Naive thymus-derived CD8-positive, alpha-beta T cell (primary cell): ENCODE measurements at regions not wholly inside any gene's neighbourhood (a gene's known extent, or its start where the extent isn't known, plus 50 kb on each side); places are given as distances from the start of the nearest gene placed in this dataset.

Experiments used
- ATAC-seq, 2 donors: fragments of 150-1000 bp; cut with Tn5 transposase in 1 of 2; sonication (Bioruptor Pico), chemical (Tn5 transposase) in 1 of 2; 1 replicate in 1 of 2; 2 replicates in 1 of 2; pipeline ENCODE4 v1.10.0; 2021; ENCODE audit warnings: mild to moderate bottlenecking in 2 of 2, moderate library complexity in 2 of 2
- POLR2A ChIA-PET: fragments of 350-600 bp; sonication (Branson Sonifier 250); formaldehyde crosslinking; loops from one replicate; lab custom pipeline; 2021; ENCODE audit warnings: antibody characterized with exemption; lab: Charles Lee
- DNase-seq, 10 donors: peaks; one replicate each; pipeline versions ENCODE4 v3.0.0 to v3.0.0-alpha.2; 2020 to 2022
- H3K27ac Mint-ChIP-seq, 10 donors: one replicate each; pipeline ENCODE4 v1.8.0; 2020 to 2022; ENCODE audit warnings: mild to moderate bottlenecking in 10 of 10, mixed read lengths in 10 of 10, moderate library complexity in 4 of 10, inconsistent platforms in 1 of 10
- H3K27me3 Mint-ChIP-seq, 5 donors: one replicate each; pipeline ENCODE4 v1.8.0; 2021 to 2022; ENCODE audit warnings: mixed read lengths in 5 of 5
- H3K36me3 Mint-ChIP-seq, 3 donors: one replicate each; pipeline ENCODE4 v1.8.0; 2020 to 2022; ENCODE audit warnings: mixed read lengths in 3 of 3, mild to moderate bottlenecking in 2 of 3, inconsistent platforms in 1 of 3
- H3K4me1 Mint-ChIP-seq, 4 donors: one replicate each; pipeline ENCODE4 v1.8.0; 2021 to 2022; ENCODE audit warnings: mixed read lengths in 4 of 4
- H3K4me3 Mint-ChIP-seq, 10 donors: one replicate each; pipeline ENCODE4 v1.8.0; 2020 to 2022; ENCODE audit warnings: mild to moderate bottlenecking in 10 of 10, mixed read lengths in 10 of 10, moderate library complexity in 6 of 10, inconsistent platforms in 1 of 10
- H3K9me3 Mint-ChIP-seq, 9 donors: one replicate each; pipeline ENCODE4 v1.8.0; 2020 to 2022; ENCODE audit warnings: mixed read lengths in 9 of 9, mild to moderate bottlenecking in 3 of 9, inconsistent platforms in 1 of 9, moderate library complexity in 1 of 9

- no peak for DNase-seq
- H3K27me3 Mint-ChIP-seq = peaks cover 0 to 25% (median 6%) of the 10 kb centered on the region in 5 donors
- H3K4me1 Mint-ChIP-seq = no peaks in the 10 kb centered on the region
- ATAC-seq = no peak
- H3K27ac Mint-ChIP-seq = no peak overlapping the region
- no peaks in the 10 kb centered on the region for H3K36me3 Mint-ChIP-seq
- H3K4me3 Mint-ChIP-seq = no peak overlapping the region
- peaks cover 0 to 4% (median 0%) of the 10 kb centered on the region in 9 donors for H3K9me3 Mint-ChIP-seq
- POLR2A ChIA-PET = no interaction called here
Measured at GRCh38 chr15:97791824-97792792, 168.4 kb upstream of the ARRDC4 start.

- DNase-seq = no peak
- Mint-ChIP-seq H3K27me3 (peaks cover 0 to 10% (median 2%) of the 10 kb centered on the region in 5 donors), H3K9me3 (no peaks in the 10 kb centered on the region), H3K36me3 (no peaks in the 10 kb centered on the region), H3K4me1 (no peaks in the 10 kb centered on the region), H3K27ac (no peak overlapping the region), H3K4me3 (no peak overlapping the region)
- no peak for ATAC-seq
- POLR2A ChIA-PET = no interaction called here
Measured at GRCh38 chr15:97804950-97805349, 155.6 kb upstream of the ARRDC4 start.

- Mint-ChIP-seq H3K4me1 (no peaks in the 10 kb centered on the region), H3K27me3 (peaks cover 0 to 10% (median 1%) of the 10 kb centered on the region in 5 donors), H3K4me3 (no peak overlapping the region), H3K36me3 (no peaks in the 10 kb centered on the region), H3K9me3 (peaks cover 0 to 4% (median 0%) of the 10 kb centered on the region in 9 donors), H3K27ac (no peak overlapping the region)
- no peak for DNase-seq
- ATAC-seq = no peak
- POLR2A ChIA-PET = no interaction called here
Measured at GRCh38 chr15:97806766-97807165, 153.7 kb upstream of the ARRDC4 start.

- Mint-ChIP-seq H3K27me3 (peaks cover 0 to 22% (median 11%) of the 10 kb centered on the region in 5 donors), H3K9me3 (peaks cover 0 to 8% (median 0%) of the 10 kb centered on the region in 9 donors), H3K27ac (no peak overlapping the region), H3K4me3 (no peak overlapping the region), H3K4me1 (no peaks in the 10 kb centered on the region), H3K36me3 (no peaks in the 10 kb centered on the region)
- POLR2A ChIA-PET = no interaction called here
- ATAC-seq = no peak
- no peak for DNase-seq
Measured at GRCh38 chr15:97815835-97816234, 144.7 kb upstream of the ARRDC4 start.

GRCh38 chr15:97817276-97817890, 143.1 kb upstream of the ARRDC4 start:
- ATAC-seq = no peak
- no peak for DNase-seq
- POLR2A ChIA-PET = no interaction called here
- peaks cover 0 to 3% (median 0%) of the 10 kb centered on the region in 9 donors for H3K9me3 Mint-ChIP-seq
- no peak overlapping the region for H3K27ac Mint-ChIP-seq
- peaks cover 0 to 22% (median 13%) of the 10 kb centered on the region in 5 donors for H3K27me3 Mint-ChIP-seq
- no peak overlapping the region for H3K4me3 Mint-ChIP-seq
- H3K36me3 Mint-ChIP-seq = no peaks in the 10 kb centered on the region
- no peaks in the 10 kb centered on the region for H3K4me1 Mint-ChIP-seq

GRCh38 chr15:97836003-97836402, 124.5 kb upstream of the ARRDC4 start:
- Mint-ChIP-seq H3K36me3 (no peaks in the 10 kb centered on the region), H3K9me3 (peaks cover 0 to 37% (median 10%) of the 10 kb centered on the region in 9 donors), H3K27ac (no peak overlapping the region), H3K4me1 (no peaks in the 10 kb centered on the region), H3K27me3 (peaks cover 0 to 23% (median 6%) of the 10 kb centered on the region in 5 donors), H3K4me3 (no peak overlapping the region)
- DNase-seq (no peak), ATAC-seq (no peak)
- POLR2A ChIA-PET = no interaction called here

GRCh38 chr15:97837896-97838295, 122.6 kb upstream of the ARRDC4 start:
- POLR2A ChIA-PET = no interaction called here
- Mint-ChIP-seq H3K4me3 (no peak overlapping the region), H3K9me3 (peaks cover 0 to 20% (median 5%) of the 10 kb centered on the region in 9 donors), H3K27ac (no peak overlapping the region), H3K27me3 (peaks cover 0 to 17% (median 6%) of the 10 kb centered on the region in 5 donors), H3K4me1 (no peaks in the 10 kb centered on the region), H3K36me3 (no peaks in the 10 kb centered on the region)
- DNase-seq (no peak), ATAC-seq (no peak)

GRCh38 chr15:97838606-97839210, 121.8 kb upstream of the ARRDC4 start:
- Mint-ChIP-seq H3K36me3 (no peaks in the 10 kb centered on the region), H3K4me1 (no peaks in the 10 kb centered on the region), H3K27ac (no peak overlapping the region), H3K9me3 (peaks cover 0 to 18% (median 3%) of the 10 kb centered on the region in 9 donors), H3K27me3 (peaks cover 0 to 16% (median 6%) of the 10 kb centered on the region in 5 donors), H3K4me3 (no peak overlapping the region)
- POLR2A ChIA-PET = no interaction called here
- ATAC-seq = no peak
- no peak for DNase-seq

- Mint-ChIP-seq H3K4me3 (no peak overlapping the region), H3K9me3 (peaks cover 0 to 10% (median 0%) of the 10 kb centered on the region in 9 donors), H3K36me3 (no peaks in the 10 kb centered on the region), H3K27ac (no peak overlapping the region), H3K4me1 (no peaks in the 10 kb centered on the region), H3K27me3 (peaks cover 0 to 9% (median 6%) of the 10 kb centered on the region in 5 donors)
- DNase-seq (no peak), ATAC-seq (no peak)
- POLR2A ChIA-PET = no interaction called here
Measured at GRCh38 chr15:97840501-97840900, 120.0 kb upstream of the ARRDC4 start.

- Mint-ChIP-seq H3K36me3 (no peaks in the 10 kb centered on the region), H3K27me3 (peaks cover 0 to 5% (median 2%) of the 10 kb centered on the region in 5 donors), H3K4me1 (no peaks in the 10 kb centered on the region), H3K27ac (no peak overlapping the region), H3K4me3 (no peak overlapping the region), H3K9me3 (peaks cover 0 to 1% (median 0%) of the 10 kb centered on the region in 9 donors)
- no peak for ATAC-seq
- DNase-seq = no peak
- POLR2A ChIA-PET = no interaction called here
Measured at GRCh38 chr15:97841558-97841957, 118.9 kb upstream of the ARRDC4 start.

GRCh38 chr15:97849183-97849582, 111.3 kb upstream of the ARRDC4 start:
- no peaks in the 10 kb centered on the region for H3K36me3 Mint-ChIP-seq
- DNase-seq (no peak), ATAC-seq (no peak)
- no peak overlapping the region for H3K27ac Mint-ChIP-seq
- no peak overlapping the region for H3K4me3 Mint-ChIP-seq
- H3K27me3 Mint-ChIP-seq = peaks cover 0 to 14% (median 2%) of the 10 kb centered on the region in 5 donors
- peaks cover 0 to 4% (median 0%) of the 10 kb centered on the region in 9 donors for H3K9me3 Mint-ChIP-seq
- H3K4me1 Mint-ChIP-seq = no peaks in the 10 kb centered on the region
- POLR2A ChIA-PET = no interaction called here

- Mint-ChIP-seq H3K9me3 (peaks cover 0 to 16% (median 5%) of the 10 kb centered on the region in 9 donors), H3K4me1 (no peaks in the 10 kb centered on the region), H3K4me3 (no peak overlapping the region), H3K36me3 (peaks cover 0 to 4% (median 0%) of the 10 kb centered on the region in 3 donors), H3K27ac (no peak overlapping the region), H3K27me3 (peaks cover 2 to 28% (median 8%) of the 10 kb centered on the region in 5 donors)
- POLR2A ChIA-PET = no interaction called here
- no peak for DNase-seq
- ATAC-seq = no peak
Measured at GRCh38 chr15:97858296-97858695, 102.2 kb upstream of the ARRDC4 start.
